Fibroblast of lung (primary cell): ENCODE measurements at regions not wholly inside any gene's neighbourhood (a gene's known extent, or its start where the extent isn't known, plus 50 kb on each side); places are given as distances from the start of the nearest gene placed in this dataset.

Experiments used
- DNase-seq, 2 donors: peaks; one replicate each; pipeline versions ENCODE4 v3.0.0 to v3.0.0-alpha.2; 2010; ENCODE audit warnings: low read depth in 2 of 2
- H2AFZ ChIP-seq: 2 replicates; pipeline ENCODE4 v1.5.1; 2012; ENCODE audit warnings: low read length, control low read depth, inconsistent platforms
- H3K27ac ChIP-seq: 2 replicates; pipeline ENCODE4 v1.5.1; 2011; ENCODE audit warnings: low read length, control low read depth; ENCODE audit not compliant: insufficient read depth
- H3K27me3 ChIP-seq: 2 replicates; pipeline ENCODE4 v1.5.1; 2011; ENCODE audit warnings: mild to moderate bottlenecking, low read length; ENCODE audit not compliant: control insufficient read depth, insufficient read depth
- H3K36me3 ChIP-seq: 2 replicates; pipeline ENCODE4 v1.5.1; 2011; ENCODE audit warnings: low read length; ENCODE audit not compliant: control insufficient read depth, insufficient read depth
- H3K4me1 ChIP-seq: 2 replicates; pipeline ENCODE4 v1.5.1; 2011; ENCODE audit warnings: low read length; ENCODE audit not compliant: control insufficient read depth, insufficient read depth; ENCODE audit errors: extremely low read depth
- H3K4me2 ChIP-seq: 2 replicates; pipeline ENCODE4 v1.5.1; 2011; ENCODE audit warnings: low read length, control low read depth; ENCODE audit not compliant: insufficient read depth; ENCODE audit errors: extremely low read depth
- H3K4me3 ChIP-seq, 4 experiments: fragments of 200-600 bp in 1 of 4; sonication (generic) in 1 of 4; replicated peaks in 1 of 4; 2 replicates each; pipeline ENCODE4 v1.5.1; 2011 to 2016; ENCODE audit warnings: low read length in 4 of 4, low read depth in 3 of 4, mild to moderate bottlenecking in 3 of 4, control low read depth in 2 of 4, inconsistent platforms in 1 of 4, mixed read lengths in 1 of 4; ENCODE audit not compliant: insufficient read depth in 1 of 4; ENCODE audit errors: control extremely low read depth in 1 of 4
- H3K79me2 ChIP-seq: 2 replicates; pipeline ENCODE4 v1.5.1; 2012; ENCODE audit warnings: mild to moderate bottlenecking, low read length, inconsistent platforms; ENCODE audit not compliant: control insufficient read depth, insufficient read depth
- H3K9ac ChIP-seq: 2 replicates; pipeline ENCODE4 v1.5.1; 2011; ENCODE audit warnings: mild to moderate bottlenecking, low read length, control low read depth; ENCODE audit not compliant: insufficient read depth
- H3K9me3 ChIP-seq: 2 replicates; pipeline ENCODE4 v1.5.1; 2012; ENCODE audit warnings: low read depth, low read length; ENCODE audit not compliant: control insufficient read depth, insufficient read depth
- H4K20me1 ChIP-seq: 2 replicates; pipeline ENCODE4 v1.5.1; 2011; ENCODE audit warnings: low read length; ENCODE audit not compliant: control insufficient read depth, insufficient read depth; ENCODE audit errors: extremely low read depth
- EZH2 ChIP-seq: IDR thresholded peaks from 2 replicates; pipeline ENCODE4 v1.5.1; 2012; ENCODE audit warnings: low read length, control low read depth, mild to moderate bottlenecking; ENCODE audit errors: missing control alignments
- TF ChIP-seq, protein P1 (sequence below), 2 donors: IDR thresholded peaks in 1 of 2; conservative IDR thresholded peaks in 1 of 2; 1 replicate in 1 of 2; 2 replicates in 1 of 2; pipeline ENCODE4 v1.5.1; 2011 to 2012; ENCODE audit warnings: low read length in 2 of 2, control low read depth in 1 of 2, inconsistent platforms in 1 of 2, low read depth in 1 of 2, mild to moderate bottlenecking in 1 of 2

DNA sequence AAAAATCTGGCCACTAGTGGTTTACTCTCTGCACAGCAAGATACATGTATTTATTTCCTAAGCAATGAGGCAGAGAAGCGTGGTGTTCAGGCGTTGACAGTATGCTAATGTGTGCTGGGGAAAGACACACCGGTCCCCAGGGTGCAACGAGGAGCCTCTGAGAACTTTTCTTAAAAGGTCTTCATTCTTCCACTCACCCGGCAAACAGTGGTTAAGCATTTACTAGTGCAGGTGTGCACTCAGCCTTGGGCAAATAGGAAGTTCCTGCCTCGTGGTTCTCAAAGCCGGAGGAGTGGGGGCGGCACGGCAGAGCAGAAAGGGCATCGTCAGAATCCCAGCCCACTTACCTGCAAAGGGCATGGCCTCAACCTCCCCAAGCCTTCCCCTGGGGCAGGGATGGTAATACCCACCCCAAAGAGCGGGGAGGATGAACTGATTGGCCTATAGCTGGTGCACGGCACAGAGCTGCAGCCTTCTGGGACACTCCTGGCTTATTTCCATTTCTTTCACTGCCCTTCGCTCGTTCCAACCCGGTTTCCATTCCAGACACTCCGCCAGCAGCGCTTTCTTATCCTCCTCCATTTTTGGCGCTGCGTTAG lies 184.3 kb upstream of the CTBP2 start:
- Histone ChIP-seq H3K36me3 (no peaks in the 10 kb centered on the region), H3K4me3 (no peak overlapping the region), H3K4me1 (no peaks in the 10 kb centered on the region), H3K9ac (no peak overlapping the region), H3K27ac (no peak overlapping the region), H3K27me3 (no peaks in the 10 kb centered on the region), H4K20me1 (no peaks in the 10 kb centered on the region), H3K9me3 (no peaks in the 10 kb centered on the region), H3K79me2 (no peaks in the 10 kb centered on the region), H3K4me2 (no peak overlapping the region), H2AFZ (no peak overlapping the region)
- DNase-seq = no peak
- TF ChIP-seq EZH2 = no peak
- TF ChIP-seq, protein P1, sequence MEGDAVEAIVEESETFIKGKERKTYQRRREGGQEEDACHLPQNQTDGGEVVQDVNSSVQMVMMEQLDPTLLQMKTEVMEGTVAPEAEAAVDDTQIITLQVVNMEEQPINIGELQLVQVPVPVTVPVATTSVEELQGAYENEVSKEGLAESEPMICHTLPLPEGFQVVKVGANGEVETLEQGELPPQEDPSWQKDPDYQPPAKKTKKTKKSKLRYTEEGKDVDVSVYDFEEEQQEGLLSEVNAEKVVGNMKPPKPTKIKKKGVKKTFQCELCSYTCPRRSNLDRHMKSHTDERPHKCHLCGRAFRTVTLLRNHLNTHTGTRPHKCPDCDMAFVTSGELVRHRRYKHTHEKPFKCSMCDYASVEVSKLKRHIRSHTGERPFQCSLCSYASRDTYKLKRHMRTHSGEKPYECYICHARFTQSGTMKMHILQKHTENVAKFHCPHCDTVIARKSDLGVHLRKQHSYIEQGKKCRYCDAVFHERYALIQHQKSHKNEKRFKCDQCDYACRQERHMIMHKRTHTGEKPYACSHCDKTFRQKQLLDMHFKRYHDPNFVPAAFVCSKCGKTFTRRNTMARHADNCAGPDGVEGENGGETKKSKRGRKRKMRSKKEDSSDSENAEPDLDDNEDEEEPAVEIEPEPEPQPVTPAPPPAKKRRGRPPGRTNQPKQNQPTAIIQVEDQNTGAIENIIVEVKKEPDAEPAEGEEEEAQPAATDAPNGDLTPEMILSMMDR (conservative IDR thresholded peaks at IDR 0.05 in 1 of 2, IDR thresholded peaks at IDR 0.05 in 1 of 2; ENCODE audit: low read depth in 1 of 2, low read length in 2 of 2) = peak in 1 of 2 donors; percentile 15

DNA sequence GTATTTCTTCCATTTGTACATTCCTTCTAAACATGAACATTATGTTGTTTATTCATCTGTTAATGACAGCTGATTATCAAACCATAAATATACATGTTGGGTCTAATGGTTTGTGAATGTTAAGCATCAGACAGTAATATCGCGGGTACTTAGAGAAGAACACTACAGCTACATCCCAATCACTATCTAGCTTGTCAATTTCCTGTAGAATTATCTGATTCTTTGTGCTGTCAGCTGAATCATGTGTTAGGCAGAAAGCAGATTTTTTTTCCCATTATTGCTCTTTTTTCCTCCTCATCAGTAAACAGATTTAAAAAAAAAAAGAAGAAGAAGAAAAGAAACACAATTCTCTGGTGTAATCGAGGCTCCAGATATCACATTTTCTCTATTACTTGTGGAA lies 183.6 kb upstream of the CTBP2 start:
- Histone ChIP-seq H3K79me2 (no peaks in the 10 kb centered on the region), H3K9me3 (no peaks in the 10 kb centered on the region), H3K4me1 (no peaks in the 10 kb centered on the region), H3K4me2 (no peak overlapping the region), H3K36me3 (no peaks in the 10 kb centered on the region), H3K27ac (no peak overlapping the region), H3K9ac (no peak overlapping the region), H2AFZ (no peak overlapping the region), H3K4me3 (no peak overlapping the region), H3K27me3 (no peaks in the 10 kb centered on the region), H4K20me1 (no peaks in the 10 kb centered on the region)
- no peak for DNase-seq
- TF ChIP-seq EZH2 = no peak
- TF ChIP-seq, protein P1 (conservative IDR thresholded peaks at IDR 0.05 in 1 of 2, IDR thresholded peaks at IDR 0.05 in 1 of 2; ENCODE audit: low read depth in 1 of 2, low read length in 2 of 2) = no peak

DNA sequence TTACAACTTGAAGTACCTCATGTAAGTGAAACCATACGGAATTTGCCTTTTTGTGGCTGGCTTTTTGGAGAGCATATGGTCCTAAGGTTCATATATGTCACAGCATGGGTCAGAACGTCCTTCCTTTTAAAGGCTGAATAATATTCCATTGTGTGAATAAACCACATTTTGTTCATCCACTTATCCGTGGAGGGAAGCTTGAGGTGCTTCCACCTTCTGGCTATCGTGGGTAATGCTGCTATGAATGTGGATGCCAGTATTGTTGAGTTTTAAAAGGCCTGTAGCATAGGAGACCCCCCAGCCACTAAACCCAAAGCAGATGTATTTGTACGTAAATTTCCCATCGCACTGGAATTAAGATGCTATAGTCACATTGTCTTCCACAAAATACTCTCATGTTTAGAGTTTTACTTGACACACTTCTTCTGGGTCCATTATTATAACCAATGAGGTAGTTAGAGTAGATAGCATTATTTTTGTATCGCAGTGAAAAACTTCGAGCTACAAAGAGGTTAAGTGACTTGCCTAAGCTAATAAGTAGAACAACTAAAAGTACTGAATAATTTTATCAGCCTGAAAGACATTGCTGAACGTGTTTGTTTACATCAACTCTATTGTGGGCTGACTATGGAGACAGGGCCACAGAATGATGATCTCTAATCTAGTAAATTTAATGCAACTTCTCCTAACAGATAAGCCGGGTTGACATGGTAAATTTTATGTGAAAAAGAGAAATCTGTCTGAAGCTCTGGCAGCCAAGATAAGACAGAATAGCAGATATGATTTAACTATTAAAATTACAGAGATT lies 183.0 kb upstream of the CTBP2 start:
- no peak overlapping the region for H3K9ac ChIP-seq
- no peaks in the 10 kb centered on the region for H4K20me1 ChIP-seq
- H3K4me2 ChIP-seq = no peak overlapping the region
- H3K4me1 ChIP-seq = no peaks in the 10 kb centered on the region
- no peak overlapping the region for H3K4me3 ChIP-seq
- no peak overlapping the region for H2AFZ ChIP-seq
- TF ChIP-seq, protein P1 (conservative IDR thresholded peaks at IDR 0.05 in 1 of 2, IDR thresholded peaks at IDR 0.05 in 1 of 2; ENCODE audit: low read depth in 1 of 2, low read length in 2 of 2) = peak; percentile 60 to 71
- TF ChIP-seq EZH2 = no peak
- no peaks in the 10 kb centered on the region for H3K9me3 ChIP-seq
- no peaks in the 10 kb centered on the region for H3K36me3 ChIP-seq
- DNase-seq = peak; percentile 16 to 38
- no peaks in the 10 kb centered on the region for H3K27me3 ChIP-seq
- H3K27ac ChIP-seq = no peak overlapping the region
- H3K79me2 ChIP-seq = no peaks in the 10 kb centered on the region
